Fibroblast of skin of right quadriceps (primary cell): ENCODE measurements at regions not wholly inside any gene's neighbourhood (a gene's known extent, or its start where the extent isn't known, plus 50 kb on each side); places are given as distances from the start of the nearest gene placed in this dataset.
"Not testable (repeated sequence)": the region's sequence is repeated elsewhere in the genome, so short reads cannot be mapped to it uniquely, and the experiment has no call there.

Source experiments
- DNase-seq: peaks from one replicate; pipeline ENCODE4 v3.0.0-alpha.2; 2013

GRCh38 chr1:100791586-100791985 lies 72.0 kb downstream of the VCAM1 start:
- no peak for DNase-seq

GRCh38 chr1:100793659-100794058 lies 74.1 kb downstream of the VCAM1 start:
- DNase-seq, result no peak

- peak; percentile 75 for DNase-seq
Observed at GRCh38 chr1:100794748-100795645, 75.5 kb downstream of the VCAM1 start.

GRCh38 chr1:100795646-100795985 lies 76.1 kb downstream of the VCAM1 start:
- no peak for DNase-seq

- DNase-seq, result no peak
Observed at GRCh38 chr1:100796046-100796445, 76.5 kb downstream of the VCAM1 start.

DNA sequence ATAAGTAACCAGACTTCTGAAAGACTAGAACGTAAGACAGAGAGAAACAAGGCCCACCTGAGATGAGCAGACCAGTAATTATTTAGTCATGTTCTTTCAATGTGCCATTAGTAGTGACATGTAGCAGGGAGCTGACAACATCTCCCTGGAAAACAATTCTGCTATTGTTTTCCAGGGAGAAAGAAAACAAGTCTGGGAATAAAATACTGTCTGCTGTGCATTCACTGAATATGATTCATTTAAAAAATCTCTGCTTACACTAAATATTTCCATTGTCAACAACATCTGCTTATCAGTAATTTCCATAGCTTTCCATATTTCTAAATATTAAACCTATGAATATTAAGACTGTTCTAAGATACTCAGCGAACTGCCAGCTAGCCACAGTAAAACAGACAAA lies 80.0 kb downstream of the VCAM1 start:
- no peak for DNase-seq

DNA sequence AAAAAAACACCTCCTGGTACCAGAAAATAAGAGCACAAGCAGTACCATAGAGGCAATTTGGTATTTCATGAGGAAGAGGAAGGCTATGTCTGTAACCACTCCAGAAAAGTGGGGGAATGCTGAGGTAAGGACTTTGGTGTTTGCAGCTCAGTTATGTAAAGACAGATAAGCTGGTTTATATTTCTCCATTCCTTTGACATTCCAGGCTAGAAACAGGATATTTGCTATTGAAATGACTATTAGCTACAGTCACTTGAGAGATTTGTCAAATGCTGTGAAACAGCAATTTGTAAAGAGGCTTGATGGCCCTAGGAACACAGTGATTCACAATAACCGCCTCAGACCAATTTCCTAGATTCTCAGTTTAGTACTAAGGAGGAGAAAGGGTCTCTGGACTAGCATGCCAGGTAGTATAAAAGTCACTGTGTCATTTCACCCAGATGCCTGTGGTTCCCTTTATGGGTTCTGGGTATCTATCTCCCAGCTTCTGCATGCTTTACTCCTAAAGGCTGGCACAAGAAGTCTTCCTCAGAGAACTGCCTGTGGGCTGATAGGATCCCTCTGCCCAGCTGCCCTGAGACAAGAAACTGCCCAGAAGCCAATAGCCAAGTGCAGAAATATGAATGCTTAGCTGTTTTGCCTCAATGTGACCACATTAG lies 80.5 kb downstream of the VCAM1 start:
- DNase-seq, result peak; percentile 35

- not testable (repeated sequence) for DNase-seq
Observed at GRCh38 chr1:100801256-100801655, 81.7 kb downstream of the VCAM1 start.

GRCh38 chr1:100803280-100803679 lies 83.7 kb downstream of the VCAM1 start:
- DNase-seq, result not testable (repeated sequence)

- no peak for DNase-seq
Observed at GRCh38 chr1:100806601-100807000, 87.1 kb downstream of the VCAM1 start.

DNA sequence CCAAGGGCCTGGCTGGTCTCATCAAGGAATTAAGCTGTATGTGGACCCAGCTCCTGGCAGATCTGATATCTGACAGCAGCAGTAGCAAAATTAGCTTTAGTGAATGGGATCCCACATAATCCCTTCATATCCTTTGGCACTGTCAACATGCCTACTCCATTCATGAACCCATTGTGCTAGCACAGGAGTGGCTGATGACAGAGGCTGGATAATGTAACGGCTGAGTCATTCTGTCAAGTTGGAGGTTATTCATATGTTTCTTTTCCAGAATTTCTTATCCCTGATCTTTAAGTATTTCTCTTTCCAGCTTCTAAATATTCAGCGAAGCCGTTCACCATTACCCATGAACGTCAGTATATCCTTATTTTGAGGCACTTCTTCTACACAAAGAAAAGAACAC lies 84.3 kb downstream of the EXTL2 start:
- peak; percentile 31 for DNase-seq

DNA sequence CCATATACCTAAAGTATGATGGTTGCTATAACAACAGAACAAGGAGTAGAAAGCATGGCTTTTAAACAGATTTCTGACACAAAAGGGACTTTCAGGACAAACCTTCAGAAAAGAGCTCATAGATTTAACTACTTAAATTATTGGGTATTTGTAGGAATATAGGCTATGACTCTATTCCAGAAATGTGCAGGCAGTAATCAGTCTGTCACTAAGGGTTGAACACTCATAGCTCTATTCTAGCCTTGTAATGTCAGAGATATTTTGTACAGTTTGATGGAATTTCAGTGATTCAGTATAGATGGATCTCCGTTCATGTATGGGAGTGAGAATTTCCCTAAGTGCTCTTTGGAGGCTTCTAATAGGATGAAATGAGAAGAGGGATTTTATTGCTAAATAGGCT lies 82.8 kb downstream of the EXTL2 start:
- peak; percentile 52 for DNase-seq

GRCh38 chr1:100814938-100815337 lies 79.7 kb downstream of the EXTL2 start:
- not testable (repeated sequence) for DNase-seq

DNA sequence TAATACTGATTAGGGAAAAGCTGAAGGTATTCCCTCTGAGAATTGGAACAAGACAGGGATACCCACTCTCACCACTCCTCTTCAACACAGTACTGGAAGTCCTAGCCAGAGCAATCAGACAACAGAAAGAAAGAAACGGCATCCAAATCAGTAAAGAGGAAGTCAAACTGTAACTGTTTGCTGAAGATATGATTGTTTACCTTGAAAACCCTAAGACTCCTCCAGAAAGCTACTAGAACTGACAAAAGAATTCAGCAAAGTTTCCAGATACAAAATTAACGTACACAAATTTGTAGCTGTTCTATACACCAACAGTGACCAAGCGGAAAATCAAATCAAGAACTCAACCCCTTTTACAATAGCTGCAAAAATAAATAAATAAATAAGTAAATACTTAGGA lies 78.6 kb downstream of the EXTL2 start:
- DNase-seq, result no peak

GRCh38 chr1:100820195-100820594 lies 74.4 kb downstream of the EXTL2 start:
- DNase-seq, result not testable (repeated sequence)

- not testable (repeated sequence) for DNase-seq
Observed at GRCh38 chr1:100821919-100822318, 72.7 kb downstream of the EXTL2 start.
